ENCODE measurements at regions not wholly inside any gene's neighbourhood (a gene's known extent, or its start where the extent isn't known, plus 50 kb on each side); places are given as distances from the start of the nearest gene placed in this dataset.

DNA sequence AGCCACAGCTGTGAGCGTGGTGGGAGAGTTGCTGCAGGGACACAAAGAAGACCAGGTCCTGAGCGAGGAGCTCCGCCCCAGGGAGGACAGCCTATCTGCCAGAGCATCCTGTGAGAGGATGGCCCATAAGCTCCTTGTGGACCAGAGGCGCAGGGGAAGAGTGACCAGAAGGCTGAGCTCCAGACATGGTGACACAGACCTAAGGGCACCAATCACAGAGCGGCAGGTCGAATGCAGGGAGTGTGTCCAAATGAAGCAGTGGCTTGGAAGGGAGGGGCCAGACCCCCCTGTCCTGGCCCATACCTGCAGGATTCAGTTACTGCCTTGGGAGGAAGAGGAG lies 135.8 kb upstream of the TMEM72 start:
- 87 to 97% (median 88%) methylated on average over 6 of the region's 6 CpGs for WGBS, 5 donors
- intact Hi-C loops (cut with DNase I; ENCODE audit: low total_unique reads), result no loop called here
- DNase-seq, result no peak

DNA sequence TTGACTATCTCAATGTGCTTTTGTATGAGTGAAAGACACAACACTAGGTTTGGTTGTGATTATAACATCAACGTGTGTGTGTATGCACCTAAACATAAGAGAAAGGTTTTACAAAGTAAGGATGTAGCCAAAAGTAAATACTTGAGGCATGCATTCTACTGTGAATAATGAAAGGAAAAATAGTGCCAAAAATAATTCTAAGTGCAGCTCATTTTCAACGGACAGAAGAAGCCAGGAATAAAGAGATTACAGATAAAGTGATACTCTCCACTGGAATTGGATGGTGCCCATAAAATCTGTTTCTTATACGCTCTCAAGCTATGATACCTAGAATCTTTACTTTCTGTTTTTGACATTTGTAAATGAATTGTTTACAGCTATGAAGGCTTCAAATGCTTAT lies 135.0 kb upstream of the TMEM72 start:
- TF ChIP-seq POLR2A (IDR thresholded peaks at IDR 0.05), result no peak
- TF ChIP-seq, protein P1, sequence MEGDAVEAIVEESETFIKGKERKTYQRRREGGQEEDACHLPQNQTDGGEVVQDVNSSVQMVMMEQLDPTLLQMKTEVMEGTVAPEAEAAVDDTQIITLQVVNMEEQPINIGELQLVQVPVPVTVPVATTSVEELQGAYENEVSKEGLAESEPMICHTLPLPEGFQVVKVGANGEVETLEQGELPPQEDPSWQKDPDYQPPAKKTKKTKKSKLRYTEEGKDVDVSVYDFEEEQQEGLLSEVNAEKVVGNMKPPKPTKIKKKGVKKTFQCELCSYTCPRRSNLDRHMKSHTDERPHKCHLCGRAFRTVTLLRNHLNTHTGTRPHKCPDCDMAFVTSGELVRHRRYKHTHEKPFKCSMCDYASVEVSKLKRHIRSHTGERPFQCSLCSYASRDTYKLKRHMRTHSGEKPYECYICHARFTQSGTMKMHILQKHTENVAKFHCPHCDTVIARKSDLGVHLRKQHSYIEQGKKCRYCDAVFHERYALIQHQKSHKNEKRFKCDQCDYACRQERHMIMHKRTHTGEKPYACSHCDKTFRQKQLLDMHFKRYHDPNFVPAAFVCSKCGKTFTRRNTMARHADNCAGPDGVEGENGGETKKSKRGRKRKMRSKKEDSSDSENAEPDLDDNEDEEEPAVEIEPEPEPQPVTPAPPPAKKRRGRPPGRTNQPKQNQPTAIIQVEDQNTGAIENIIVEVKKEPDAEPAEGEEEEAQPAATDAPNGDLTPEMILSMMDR (IDR thresholded peaks at IDR 0.05 in 8 of 11, conservative IDR thresholded peaks at IDR 0.05 in 3 of 11), result no peak
- Histone ChIP-seq H3K9me3 (no peaks in the 10 kb centered on the region), H3K4me3 (no peak overlapping the region), H3K27ac (no peak overlapping the region), H3K27me3 (replicated peaks in 1 of 7) (peaks cover 0 to 8% (median 0%) of the 10 kb centered on the region in 7 donors), H3K36me3 (no peaks in the 10 kb centered on the region), H3K4me1 (no peaks in the 10 kb centered on the region)
- 73 to 87% (median 84%) methylated on average over 3 of the region's 3 CpGs for WGBS, 5 donors
- intact Hi-C loops (cut with DNase I; ENCODE audit: low total_unique reads), result no loop called here
- no peak for DNase-seq

More for the DNA sequence above, 135.8 kb upstream of the TMEM72 start:
- no peaks in the 10 kb centered on the region for H3K36me3 ChIP-seq
- H3K9me3 ChIP-seq, result no peaks in the 10 kb centered on the region
- H3K27me3 ChIP-seq (replicated peaks in 1 of 7), result peaks cover 0 to 4% (median 0%) of the 10 kb centered on the region in 7 donors
- TF ChIP-seq POLR2A (IDR thresholded peaks at IDR 0.05) (no peak), POLR2AphosphoS5 (IDR thresholded peaks at IDR 0.05) (no peak)
- TF ChIP-seq, protein P1 (IDR thresholded peaks at IDR 0.05 in 8 of 11, conservative IDR thresholded peaks at IDR 0.05 in 3 of 11), result no peak
- no peaks in the 10 kb centered on the region for H3K4me1 ChIP-seq
- H3K4me3 ChIP-seq, result no peak overlapping the region
- H3K27ac ChIP-seq, result no peak overlapping the region

DNA sequence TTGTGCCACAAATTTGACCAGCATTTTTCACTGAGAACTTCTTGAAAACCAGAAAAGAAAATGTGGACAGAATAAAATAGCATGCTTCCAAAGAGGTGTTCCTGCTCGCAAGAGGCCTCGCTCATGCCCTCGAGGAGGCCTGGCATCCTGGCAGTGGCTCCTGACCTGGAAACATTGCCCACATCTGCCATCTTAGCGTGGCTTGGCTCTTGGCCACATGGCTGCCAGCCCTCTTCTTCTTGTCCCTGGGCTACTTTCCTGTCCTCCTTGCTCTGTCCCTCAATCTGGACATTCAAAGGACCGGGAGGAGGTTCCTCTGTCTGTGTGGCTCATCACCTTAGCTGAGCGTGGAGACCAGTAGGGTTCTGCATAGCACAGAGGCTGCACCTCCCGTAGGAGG lies 131.6 kb upstream of the TMEM72 start:
- 73 to 87% (median 83%) methylated on average over 7 of the region's 7 CpGs for WGBS, 5 donors
- Histone ChIP-seq H3K4me1 (no peaks in the 10 kb centered on the region), H3K4me3 (no peak overlapping the region), H3K27ac (no peak overlapping the region), H3K36me3 (no peaks in the 10 kb centered on the region), H3K9me3 (no peaks in the 10 kb centered on the region), H3K27me3 (replicated peaks in 1 of 7) (peaks cover 0 to 8% (median 0%) of the 10 kb centered on the region in 7 donors)
- no peak for DNase-seq
- intact Hi-C loops (cut with DNase I; ENCODE audit: low total_unique reads), result no loop called here
- TF ChIP-seq, protein P1 (IDR thresholded peaks at IDR 0.05 in 8 of 11, conservative IDR thresholded peaks at IDR 0.05 in 3 of 11), result no peak
- no peak for TF ChIP-seq POLR2AphosphoS5 (IDR thresholded peaks at IDR 0.05)
- no peak for TF ChIP-seq POLR2A (IDR thresholded peaks at IDR 0.05)

DNA sequence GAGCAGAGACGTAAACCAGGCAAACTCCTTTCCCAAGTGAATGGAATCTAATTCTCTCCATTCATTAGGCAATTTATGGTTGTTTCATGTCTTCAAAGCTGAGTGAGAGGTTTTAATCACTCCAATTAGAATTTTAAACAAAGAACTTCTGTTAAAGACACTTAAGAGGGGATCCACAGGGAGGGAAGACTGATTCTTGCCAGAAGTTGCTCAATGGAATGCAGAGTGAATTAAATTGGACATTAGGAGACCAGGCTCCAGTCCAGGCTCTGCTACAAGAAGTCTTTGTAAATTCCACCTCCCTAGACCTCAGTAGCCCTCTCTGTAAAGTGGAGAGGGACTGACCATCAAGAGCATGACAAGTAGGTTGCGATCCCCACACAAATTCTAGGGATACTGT lies 130.7 kb upstream of the TMEM72 start:
- intact Hi-C loops (cut with DNase I; ENCODE audit: low total_unique reads), result no loop called here
- Histone ChIP-seq H3K27me3 (replicated peaks in 1 of 7) (peaks cover 0 to 8% (median 0%) of the 10 kb centered on the region in 7 donors), H3K4me1 (no peaks in the 10 kb centered on the region), H3K4me3 (no peak overlapping the region), H3K27ac (no peak overlapping the region), H3K9me3 (no peaks in the 10 kb centered on the region), H3K36me3 (no peaks in the 10 kb centered on the region)
- DNase-seq, result no peak
- TF ChIP-seq POLR2AphosphoS5 (IDR thresholded peaks at IDR 0.05), result no peak
- TF ChIP-seq, protein P1 (IDR thresholded peaks at IDR 0.05 in 8 of 11, conservative IDR thresholded peaks at IDR 0.05 in 3 of 11), result no peak
- TF ChIP-seq POLR2A (IDR thresholded peaks at IDR 0.05), result no peak
- 74 to 85% (median 78%) methylated on average over 2 of the region's 2 CpGs for WGBS, 5 donors

All from spleen (tissue), 11 donors.